ENCODE measurements at regions not wholly inside any gene's neighbourhood (a gene's known extent, or its start where the extent isn't known, plus 50 kb on each side); places are given as distances from the start of the nearest gene placed in this dataset.
"Not testable (repeated sequence)": the region's sequence is repeated elsewhere in the genome, so short reads cannot be mapped to it uniquely, and the experiment has no call there.

DNA sequence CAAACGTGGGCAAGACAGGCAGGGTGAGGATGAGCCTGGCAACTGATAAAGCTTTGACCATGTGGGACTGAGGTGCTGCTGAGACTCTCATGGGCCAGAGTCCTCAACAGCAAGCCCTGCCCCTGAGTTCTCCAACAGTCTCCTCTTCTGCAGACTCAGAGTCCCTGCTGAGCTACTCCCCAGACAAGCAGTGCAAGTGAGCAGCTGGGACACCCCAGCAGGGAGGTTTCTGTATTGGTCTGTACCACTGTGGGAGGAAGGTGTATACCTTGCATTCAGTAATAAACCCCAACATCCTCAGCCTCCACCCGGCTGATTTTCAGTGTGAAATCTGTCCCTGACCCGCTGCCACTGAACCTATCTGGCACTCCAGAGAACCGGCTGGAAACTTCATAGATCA, 542.5 kb downstream of the RPIA start:
- not testable (repeated sequence) for H3K36me3 Mint-ChIP-seq (ENCODE audit: low read depth); H3K4me1 Mint-ChIP-seq; H3K27me3 Mint-ChIP-seq; H3K9me3 Mint-ChIP-seq; ATAC-seq (replicated peaks); H3K27ac Mint-ChIP-seq; H3K4me3 Mint-ChIP-seq

DNA sequence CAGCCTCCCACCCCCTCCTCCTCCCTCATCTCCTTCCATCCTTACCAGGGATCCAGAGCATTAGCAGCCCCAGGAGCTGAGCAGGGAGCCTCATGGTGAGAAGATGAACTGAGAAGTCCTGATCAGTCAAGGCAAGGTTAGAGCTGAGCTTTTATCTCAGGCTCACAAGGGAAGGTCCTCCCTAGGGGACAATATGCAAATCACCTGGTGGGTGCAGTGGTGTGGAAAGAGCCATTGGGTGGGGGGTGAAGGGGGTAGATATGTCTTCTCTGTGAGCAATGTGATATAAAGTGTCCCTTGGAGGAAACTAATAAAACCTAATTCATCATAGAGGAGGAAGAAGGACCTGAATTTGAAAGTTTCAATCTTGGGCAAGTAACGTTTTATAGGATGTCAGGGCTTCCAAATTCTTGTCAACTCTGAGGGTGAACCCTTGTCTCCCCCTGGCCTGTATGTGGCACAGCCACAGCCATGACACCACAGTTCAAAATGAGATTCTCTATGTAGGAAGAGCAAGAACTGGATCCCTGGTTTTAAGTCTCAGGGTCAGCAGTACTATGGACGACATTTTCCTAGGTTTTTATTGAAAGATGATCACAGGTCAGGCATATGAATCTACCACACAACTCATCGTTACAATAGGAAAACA, 543.5 kb downstream of the RPIA start:
- H3K4me3 Mint-ChIP-seq; H3K27ac Mint-ChIP-seq; ATAC-seq (replicated peaks); H3K27me3 Mint-ChIP-seq; H3K4me1 Mint-ChIP-seq; H3K36me3 Mint-ChIP-seq (ENCODE audit: low read depth); H3K9me3 Mint-ChIP-seq: not testable (repeated sequence)

DNA sequence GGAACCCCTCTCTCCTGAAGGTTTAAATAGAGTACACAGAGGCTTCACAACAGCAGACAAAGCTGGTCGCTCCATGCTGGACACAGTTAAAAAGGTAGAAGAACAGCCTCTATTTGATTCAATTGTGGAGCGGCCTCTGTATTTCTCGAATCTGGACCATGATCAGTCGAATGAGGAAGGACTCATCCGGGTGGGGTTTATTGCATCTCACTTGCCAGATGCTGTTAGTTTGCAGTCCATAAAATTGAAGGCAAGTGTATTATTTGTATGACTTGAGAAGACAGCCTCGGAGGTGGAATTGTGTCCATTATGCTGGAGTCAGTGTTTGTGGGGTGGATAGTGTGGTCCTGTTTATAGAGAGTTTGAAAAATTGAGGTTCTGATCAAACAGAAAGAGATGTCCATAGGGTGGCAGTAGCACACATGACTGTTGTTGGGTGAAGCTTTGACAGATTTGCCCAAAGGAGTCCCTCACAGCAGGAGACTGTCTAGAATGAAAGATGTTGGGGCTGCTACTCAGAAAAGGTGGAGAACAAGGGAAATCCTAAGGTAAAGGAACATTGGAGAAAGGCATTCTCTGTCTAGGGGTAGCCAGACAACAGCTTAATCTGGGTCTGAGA, 545.5 kb downstream of the RPIA start:
- H3K9me3 Mint-ChIP-seq; H3K4me1 Mint-ChIP-seq; H3K4me3 Mint-ChIP-seq; ATAC-seq (replicated peaks); H3K27ac Mint-ChIP-seq; H3K27me3 Mint-ChIP-seq; H3K36me3 Mint-ChIP-seq (ENCODE audit: low read depth): not testable (repeated sequence)

DNA sequence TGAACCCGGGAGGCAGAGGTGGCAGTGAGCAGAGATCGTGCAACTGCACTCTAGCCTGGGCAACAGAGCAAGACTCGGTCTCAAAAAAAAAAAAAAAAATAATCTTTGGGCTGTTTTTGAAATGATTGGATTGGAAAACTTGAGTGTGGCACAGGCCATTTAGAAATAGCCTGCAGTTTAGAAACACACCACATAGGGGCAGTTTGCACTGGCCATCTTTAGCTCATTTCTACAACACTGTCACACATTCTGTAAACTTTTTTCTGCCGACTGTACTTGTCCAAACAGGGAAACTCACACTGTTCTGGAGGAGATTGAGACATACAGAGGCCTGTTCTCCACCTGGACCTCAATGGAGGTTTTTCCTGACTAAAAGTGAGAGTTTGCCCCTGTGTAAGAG, 546.3 kb downstream of the RPIA start:
- not testable (repeated sequence) for H3K36me3 Mint-ChIP-seq (ENCODE audit: low read depth); H3K9me3 Mint-ChIP-seq; H3K4me1 Mint-ChIP-seq; H3K27me3 Mint-ChIP-seq; H3K27ac Mint-ChIP-seq; H3K4me3 Mint-ChIP-seq; ATAC-seq (replicated peaks)

DNA sequence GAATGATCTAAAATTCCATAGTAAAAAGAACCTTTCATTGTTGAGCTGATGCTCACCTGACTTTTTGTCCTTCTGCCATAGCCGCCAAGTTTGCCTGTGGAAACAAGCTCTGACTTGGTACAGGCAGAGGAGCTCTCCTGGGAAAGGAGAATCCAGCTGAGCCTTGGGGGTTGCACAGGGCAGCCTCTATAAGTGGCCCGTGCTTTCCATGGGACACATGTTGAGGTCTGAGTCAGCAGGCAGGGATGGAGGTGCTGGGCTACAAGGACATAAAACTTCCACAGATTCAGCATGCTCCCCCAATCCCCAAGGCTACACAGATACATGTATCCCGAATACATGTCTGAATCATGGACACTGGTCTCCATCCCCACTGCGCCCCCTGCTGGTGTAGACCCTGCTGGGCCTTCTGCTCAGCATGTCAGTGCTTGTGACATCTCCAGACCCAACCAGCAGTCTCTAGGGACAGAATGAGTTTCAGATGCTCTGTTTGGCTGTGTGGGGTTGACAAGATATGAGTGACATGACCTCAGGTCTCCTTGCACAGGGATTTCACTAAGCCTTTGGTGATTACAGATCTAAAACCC, 551.7 kb downstream of the RPIA start:
- not testable (repeated sequence) for H3K4me1 Mint-ChIP-seq; H3K36me3 Mint-ChIP-seq (ENCODE audit: low read depth); H3K27me3 Mint-ChIP-seq; H3K4me3 Mint-ChIP-seq; H3K27ac Mint-ChIP-seq; H3K9me3 Mint-ChIP-seq
- ATAC-seq (replicated peaks): peak; percentile 64

DNA sequence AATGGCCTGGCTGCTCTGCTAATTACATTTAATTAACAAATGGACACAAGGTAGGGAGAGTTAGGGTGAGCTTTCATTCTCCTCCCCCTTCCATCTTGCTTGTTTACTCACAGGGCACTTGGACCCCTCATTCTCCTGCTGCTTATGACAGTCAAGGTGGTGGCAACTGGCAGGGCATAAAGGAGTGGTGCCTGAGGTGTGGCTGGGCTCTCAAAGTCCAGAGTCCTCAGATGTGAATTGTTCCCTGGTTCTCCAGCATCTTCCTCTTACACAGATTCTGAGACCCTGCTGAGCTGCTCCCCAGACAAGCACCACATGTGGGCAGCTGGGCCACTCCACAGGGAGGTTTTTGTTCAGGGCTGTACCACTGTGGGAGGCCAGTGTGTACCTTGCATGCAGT, 552.9 kb downstream of the RPIA start:
- not testable (repeated sequence) for H3K36me3 Mint-ChIP-seq (ENCODE audit: low read depth); H3K4me1 Mint-ChIP-seq; H3K27ac Mint-ChIP-seq; H3K9me3 Mint-ChIP-seq; ATAC-seq (replicated peaks); H3K4me3 Mint-ChIP-seq; H3K27me3 Mint-ChIP-seq

DNA sequence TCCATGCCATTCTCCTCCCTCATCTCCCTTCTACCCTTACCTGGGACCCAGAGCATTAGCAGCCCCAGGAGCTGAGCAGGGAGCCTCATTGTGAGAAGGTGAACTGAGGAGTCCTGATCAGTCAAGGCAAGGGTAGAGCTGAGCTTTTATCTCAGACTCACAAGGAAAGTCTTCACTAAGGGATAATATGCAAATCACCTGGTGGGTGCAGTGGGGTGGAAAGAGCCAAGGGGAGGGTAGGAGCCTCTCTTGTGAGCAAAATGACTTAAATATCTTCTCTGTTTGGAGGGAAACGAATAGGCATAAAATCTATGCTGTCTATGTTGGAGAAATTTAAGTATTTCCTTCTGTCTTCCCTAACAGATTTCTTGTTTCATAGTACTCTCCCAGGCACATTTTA, 554.0 kb downstream of the RPIA start:
- not testable (repeated sequence) for H3K27me3 Mint-ChIP-seq; H3K9me3 Mint-ChIP-seq; H3K36me3 Mint-ChIP-seq (ENCODE audit: low read depth); ATAC-seq (replicated peaks); H3K4me3 Mint-ChIP-seq; H3K4me1 Mint-ChIP-seq; H3K27ac Mint-ChIP-seq

DNA sequence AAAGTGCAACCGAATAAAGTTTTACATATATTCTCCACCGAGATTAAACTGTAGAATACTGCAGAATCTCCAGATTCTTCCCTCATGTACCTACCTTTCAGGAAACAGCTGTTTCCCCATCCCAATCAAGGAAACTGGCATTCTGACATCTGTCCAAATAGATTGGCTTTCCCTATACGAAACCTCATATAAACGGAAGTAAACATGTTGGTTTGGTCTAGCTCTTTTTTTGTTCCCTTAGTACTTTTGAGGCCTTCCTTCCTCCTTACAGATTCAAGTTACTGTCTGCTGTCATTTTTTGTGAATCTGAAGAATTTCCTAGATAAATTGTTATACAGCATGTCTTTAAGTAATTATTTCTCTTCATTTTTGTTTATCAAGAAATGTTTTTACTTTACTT, 554.6 kb downstream of the RPIA start:
- not testable (repeated sequence) for H3K9me3 Mint-ChIP-seq; ATAC-seq (replicated peaks); H3K4me3 Mint-ChIP-seq; H3K27me3 Mint-ChIP-seq; H3K4me1 Mint-ChIP-seq; H3K36me3 Mint-ChIP-seq (ENCODE audit: low read depth)
- H3K27ac Mint-ChIP-seq: peak overlapping the region; percentile 39

DNA sequence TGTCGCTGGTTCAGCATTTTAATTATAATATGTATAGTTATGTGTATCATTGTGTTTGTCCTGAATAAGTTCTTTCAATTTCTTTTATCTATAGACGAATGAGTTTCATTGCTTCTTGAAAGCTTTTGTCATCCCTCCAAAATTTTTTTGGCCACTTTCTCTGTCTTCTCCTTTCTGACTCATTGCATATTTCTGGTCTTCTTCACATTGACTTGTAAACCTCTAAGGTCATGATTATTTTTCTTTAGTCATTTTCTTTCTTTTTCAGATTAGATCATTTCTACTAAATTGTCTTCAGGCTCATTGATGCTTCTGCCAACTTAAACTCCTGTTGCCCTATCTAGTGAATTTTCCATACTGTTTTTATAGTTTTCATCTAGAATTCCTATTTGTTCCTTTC, 555.1 kb downstream of the RPIA start:
- H3K4me3 Mint-ChIP-seq; H3K4me1 Mint-ChIP-seq; H3K9me3 Mint-ChIP-seq; H3K36me3 Mint-ChIP-seq (ENCODE audit: low read depth); H3K27me3 Mint-ChIP-seq: not testable (repeated sequence)
- ATAC-seq (replicated peaks): peak; percentile 34
- H3K27ac Mint-ChIP-seq: peak overlapping the region; percentile 39

DNA sequence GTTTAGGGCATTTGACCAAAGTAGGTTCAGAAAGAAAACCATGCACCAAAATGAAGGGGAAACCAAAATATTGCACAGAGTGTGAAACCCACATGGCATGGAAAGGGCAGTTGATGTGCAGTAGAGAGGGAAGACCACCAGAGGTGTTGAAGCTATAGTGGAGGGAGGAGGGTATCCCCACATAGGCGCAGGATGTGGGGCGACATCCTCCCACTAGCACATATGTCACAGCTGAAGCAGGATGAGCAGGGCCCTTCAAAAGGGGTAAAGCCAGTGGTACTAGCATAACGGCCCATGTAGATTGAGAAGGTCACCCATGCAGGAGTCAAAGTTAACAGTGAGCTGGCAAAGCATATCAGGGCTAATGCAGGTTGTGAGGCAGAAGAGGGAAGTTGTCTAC, 563.5 kb downstream of the RPIA start:
- H3K36me3 Mint-ChIP-seq (ENCODE audit: low read depth); H3K27me3 Mint-ChIP-seq; H3K4me3 Mint-ChIP-seq; ATAC-seq (replicated peaks); H3K9me3 Mint-ChIP-seq; H3K27ac Mint-ChIP-seq; H3K4me1 Mint-ChIP-seq: not testable (repeated sequence)

DNA sequence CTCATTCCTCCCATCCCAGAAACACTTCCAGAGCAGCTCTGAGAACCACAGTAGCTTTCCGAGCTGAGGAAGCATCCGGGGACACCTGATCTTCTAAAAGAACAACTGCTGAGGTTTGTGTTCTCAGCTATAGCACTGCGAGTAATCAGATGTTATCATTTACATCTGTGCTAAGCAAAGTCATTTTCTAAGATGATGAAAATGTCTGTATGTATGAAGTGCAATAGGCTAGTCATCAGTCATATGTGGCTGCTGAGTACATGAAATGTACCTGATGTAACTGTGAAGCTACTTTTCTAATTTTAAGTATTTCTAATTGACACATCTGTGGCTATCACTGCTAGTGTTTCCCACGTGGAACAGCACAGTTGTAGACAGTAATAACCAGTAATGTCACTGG, 582.0 kb downstream of the RPIA start:
- not testable (repeated sequence) for H3K27ac Mint-ChIP-seq; H3K36me3 Mint-ChIP-seq (ENCODE audit: low read depth); H3K4me3 Mint-ChIP-seq; H3K4me1 Mint-ChIP-seq; H3K9me3 Mint-ChIP-seq; H3K27me3 Mint-ChIP-seq
- peak; percentile 23 for ATAC-seq (replicated peaks)

DNA sequence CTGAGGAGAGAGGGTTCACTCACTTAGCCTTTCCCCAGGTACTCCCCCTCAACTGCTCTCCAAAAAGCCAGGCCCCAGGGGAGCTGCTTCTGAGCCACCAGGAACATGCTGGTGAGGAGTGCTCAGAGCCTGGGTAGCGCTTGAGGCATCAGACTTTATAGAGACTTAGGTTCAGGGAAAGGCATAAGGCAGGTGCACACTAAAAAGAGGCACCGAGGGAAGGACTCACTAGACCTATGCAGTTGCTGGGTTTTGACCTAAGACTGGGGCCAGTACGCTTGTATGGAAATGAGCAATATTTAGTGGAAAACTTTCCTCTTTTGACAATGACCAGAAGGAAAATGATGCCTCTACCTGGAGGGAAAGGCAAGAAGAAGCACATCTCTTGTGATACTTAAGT, 589.1 kb downstream of the RPIA start:
- H3K9me3 Mint-ChIP-seq; H3K36me3 Mint-ChIP-seq (ENCODE audit: low read depth); H3K4me1 Mint-ChIP-seq; H3K4me3 Mint-ChIP-seq; H3K27ac Mint-ChIP-seq; H3K27me3 Mint-ChIP-seq; ATAC-seq (replicated peaks): not testable (repeated sequence)

DNA sequence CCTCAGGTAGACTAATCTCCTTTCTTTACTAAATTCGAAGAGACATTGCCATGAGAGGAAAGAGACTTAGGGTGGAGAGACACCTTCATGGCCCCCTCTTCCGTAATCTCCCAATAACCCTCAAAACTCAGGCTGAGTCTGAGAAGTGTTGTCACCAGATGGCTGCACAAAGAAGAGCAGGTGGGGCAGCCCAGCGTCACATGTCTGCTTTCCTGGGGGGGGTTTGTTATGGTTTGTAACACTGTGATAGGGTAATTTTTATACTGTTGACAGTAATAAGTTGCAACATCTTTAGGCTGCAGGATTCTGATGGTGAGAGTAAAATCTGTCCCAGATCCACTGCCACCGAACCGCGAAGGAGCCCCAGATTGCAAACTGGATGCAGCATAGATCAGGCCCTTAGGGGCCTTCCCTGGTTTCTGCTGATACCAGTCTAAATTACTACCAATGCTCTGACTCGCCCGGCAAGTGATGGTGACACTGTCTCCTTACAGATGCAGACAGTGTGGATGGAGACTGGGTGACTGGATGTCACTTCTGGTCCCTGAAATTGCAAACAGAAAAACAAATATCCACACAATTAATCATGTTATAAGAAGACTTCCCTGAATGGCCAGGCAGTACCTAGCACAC, 595.1 kb downstream of the RPIA start:
- not testable (repeated sequence) for H3K36me3 Mint-ChIP-seq (ENCODE audit: low read depth); H3K27me3 Mint-ChIP-seq; H3K9me3 Mint-ChIP-seq; ATAC-seq (replicated peaks); H3K4me3 Mint-ChIP-seq; H3K4me1 Mint-ChIP-seq; H3K27ac Mint-ChIP-seq

DNA sequence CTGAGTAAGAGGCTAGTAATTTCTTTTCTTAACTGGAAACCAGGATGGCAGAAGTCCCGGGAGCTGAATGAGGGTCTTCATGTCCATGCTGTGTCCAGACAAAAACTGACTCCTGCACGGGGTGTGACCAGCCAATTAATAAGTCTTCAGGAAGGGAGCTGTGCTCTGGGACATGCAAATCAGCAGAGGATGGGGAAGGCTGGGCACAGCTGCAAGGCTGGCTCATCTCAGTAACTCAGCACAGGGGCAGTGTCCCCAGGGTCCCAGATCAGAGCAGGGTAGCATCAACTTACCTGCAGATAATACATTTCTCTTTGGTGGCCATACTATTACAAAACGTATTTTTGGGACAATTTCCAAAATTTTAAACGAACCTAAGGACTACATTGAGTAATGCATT, 595.6 kb downstream of the RPIA start:
- H3K9me3 Mint-ChIP-seq; H3K27ac Mint-ChIP-seq; H3K4me1 Mint-ChIP-seq; ATAC-seq (replicated peaks); H3K36me3 Mint-ChIP-seq (ENCODE audit: low read depth); H3K4me3 Mint-ChIP-seq; H3K27me3 Mint-ChIP-seq: not testable (repeated sequence)

DNA sequence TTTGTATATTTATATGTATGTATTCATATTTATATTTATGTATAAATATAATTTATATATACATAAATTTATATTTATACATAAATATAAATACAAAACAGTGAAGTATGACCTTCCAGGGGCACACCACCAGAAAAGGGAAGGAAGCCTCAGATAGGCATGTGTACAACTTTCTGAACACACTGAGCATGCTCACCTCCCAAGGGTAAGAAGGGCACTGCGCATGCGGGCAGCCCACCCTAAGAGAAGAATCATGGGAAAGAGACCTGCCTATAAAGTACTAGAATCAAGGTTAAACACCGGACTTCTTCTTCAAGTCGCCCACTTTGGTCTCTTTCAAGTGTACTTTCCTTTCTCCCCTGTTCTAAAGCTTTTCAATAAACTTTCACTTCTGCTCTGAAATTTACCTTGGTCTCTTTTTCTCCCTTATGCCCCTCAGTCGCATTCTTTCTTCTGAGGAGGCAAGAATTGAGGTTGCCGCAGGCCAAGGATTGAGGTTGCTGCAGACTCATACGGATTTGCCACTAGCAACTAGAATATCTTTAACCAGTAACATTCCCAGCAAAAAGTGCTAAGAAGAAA, 600.3 kb downstream of the RPIA start:
- not testable (repeated sequence) for H3K4me1 Mint-ChIP-seq; H3K4me3 Mint-ChIP-seq; H3K27me3 Mint-ChIP-seq; H3K27ac Mint-ChIP-seq; H3K9me3 Mint-ChIP-seq; ATAC-seq (replicated peaks); H3K36me3 Mint-ChIP-seq (ENCODE audit: low read depth)
